ENCODE measurements at regions not wholly inside any gene's neighbourhood (a gene's known extent, or its start where the extent isn't known, plus 50 kb on each side); places are given as distances from the start of the nearest gene placed in this dataset.

GRCh38 chr10:64093304-64093703, 572.1 kb downstream of the REEP3 start:
- Mint-ChIP-seq H3K4me1 (peaks cover 6% of the 10 kb centered on the region), H3K4me3 (no peak overlapping the region), H3K36me3 (ENCODE audit: low read depth) (no peaks in the 10 kb centered on the region), H3K9me3 (no peaks in the 10 kb centered on the region), H3K27me3 (ENCODE audit: insufficient read depth, low read depth, poor library complexity) (no peaks in the 10 kb centered on the region), H3K27ac (no peak overlapping the region)
- no peak for DNase-seq (ENCODE audit: low spot score)
- Histone ChIP-seq H3K27ac (ENCODE audit: low read depth) (no peak overlapping the region), H3K4me3 (no peak overlapping the region), H3K27me3 (ENCODE audit: insufficient read depth) (no peaks in the 10 kb centered on the region), H3K79me2 (replicated peaks; ENCODE audit: insufficient read depth) (no peaks in the 10 kb centered on the region), H3F3A (replicated peaks; ENCODE audit: low read depth) (no peaks in the 10 kb centered on the region), H3K36me3 (ENCODE audit: insufficient read depth) (no peaks in the 10 kb centered on the region), H3K4me1 (ENCODE audit: insufficient read depth) (no peaks in the 10 kb centered on the region), H3K4me2 (no peak overlapping the region), H2AFZ (no peak overlapping the region), H3K9me2 (ENCODE audit: insufficient read depth) (peaks cover 12% of the 10 kb centered on the region), H4K20me1 (replicated peaks; ENCODE audit: insufficient read depth) (no peaks in the 10 kb centered on the region)
- ATAC-seq: no peak
- no peak for TF ChIP-seq ZNF462 (CRISPR knock-in tag; IDR thresholded peaks at IDR 0.05)
- no peak for TF ChIP-seq STAT1 (IDR thresholded peaks at IDR 0.05; ENCODE audit: unreplicated experiment)
- TF ChIP-seq NANOG (IDR thresholded peaks at IDR 0.05; ENCODE audit: borderline replicate concordance): no peak
- TF ChIP-seq ZNF331 (CRISPR knock-in tag; IDR thresholded peaks at IDR 0.05; ENCODE audit: low read depth): no peak
- TF ChIP-seq ZNF114 (CRISPR knock-in tag; IDR thresholded peaks at IDR 0.05): no peak
- TF ChIP-seq REST (IDR thresholded peaks at IDR 0.05; ENCODE audit: unreplicated experiment): no peak
